DOHH2 (cell line): ENCODE measurements at regions not wholly inside any gene's neighbourhood (a gene's known extent, or its start where the extent isn't known, plus 50 kb on each side); places are given as distances from the start of the nearest gene placed in this dataset.

Experiments used
- H3F3A ChIP-seq: fragments of 200-600 bp; sonication (generic), shearing (Covaris generic); 2 replicates; pipeline ENCODE4 v1.6.0; 2016; ENCODE audit warnings: antibody characterized with exemption, mild to moderate bottlenecking; ENCODE audit not compliant: control insufficient read depth, insufficient read depth
- H3K27ac ChIP-seq: fragments of 200-600 bp; sonication (generic); 2 replicates; pipeline ENCODE4 v1.5.1; 2014; ENCODE audit warnings: low read depth, mild to moderate bottlenecking, low read length, moderate library complexity
- H3K27me3 ChIP-seq: fragments of 200-600 bp; sonication (generic); 2 replicates; pipeline ENCODE4 v1.6.1; 2014; ENCODE audit warnings: mild to moderate bottlenecking, low read length, mixed read lengths; ENCODE audit not compliant: control insufficient read depth
- H3K36me3 ChIP-seq: fragments of 200-600 bp; sonication (generic); 2 replicates; pipeline ENCODE4 v1.6.1; 2014; ENCODE audit warnings: mild to moderate bottlenecking, low read length, moderate library complexity, mixed read lengths; ENCODE audit not compliant: control insufficient read depth
- H3K4me1 ChIP-seq: fragments of 200-600 bp; sonication (generic); 2 replicates; pipeline ENCODE4 v1.6.1; 2014; ENCODE audit warnings: mild to moderate bottlenecking, low read length, mixed read lengths; ENCODE audit not compliant: control insufficient read depth
- H3K4me2 ChIP-seq: fragments of 200-600 bp; sonication (generic); 2 replicates; pipeline ENCODE4 v1.6.0; 2014; ENCODE audit warnings: mild to moderate bottlenecking, low read length, moderate library complexity
- H3K4me3 ChIP-seq: fragments of 200-600 bp; sonication (generic); 2 replicates; pipeline ENCODE4 v1.5.1; 2014; ENCODE audit warnings: mild to moderate bottlenecking, low read length, mixed read lengths
- H3K79me2 ChIP-seq: fragments of 200-600 bp; sonication (generic); 2 replicates; pipeline ENCODE4 v1.6.1; 2014; ENCODE audit warnings: mild to moderate bottlenecking, low read length, mixed read lengths; ENCODE audit not compliant: control insufficient read depth
- H3K9me2 ChIP-seq: fragments of 200-600 bp; sonication (generic); replicated peaks from 2 replicates; pipeline ENCODE4 v1.6.1; 2014; ENCODE audit warnings: mild to moderate bottlenecking, low read length, mixed read lengths; ENCODE audit not compliant: control insufficient read depth
- H3K9me3 ChIP-seq: fragments of 200-600 bp; sonication (generic); 2 replicates; pipeline ENCODE4 v1.6.1; 2014; ENCODE audit warnings: antibody characterized with exemption, low read length, mixed read lengths; ENCODE audit not compliant: control insufficient read depth, insufficient read depth
- H4K20me1 ChIP-seq: fragments of 200-600 bp; sonication (generic); 2 replicates; pipeline ENCODE4 v1.6.0; 2014; ENCODE audit warnings: low read depth, mild to moderate bottlenecking, antibody characterized with exemption, low read length, moderate library complexity; ENCODE audit not compliant: control insufficient read depth, insufficient read depth
- CTCF ChIP-seq: fragments of 200-600 bp; sonication (generic); IDR thresholded peaks from one replicate; pipeline ENCODE4 v1.5.1; 2014; ENCODE audit warnings: antibody characterized with exemption, mild to moderate bottlenecking, low read depth, low read length; ENCODE audit not compliant: poor library complexity, severe bottlenecking
- EZH2phosphoT487 ChIP-seq: fragments of 200-600 bp; sonication (generic); IDR thresholded peaks from 2 replicates; pipeline ENCODE4 v1.6.1; 2017; ENCODE audit warnings: borderline replicate concordance, mild to moderate bottlenecking, antibody characterized with exemption, low read length, moderate library complexity, mixed read lengths

DNA sequence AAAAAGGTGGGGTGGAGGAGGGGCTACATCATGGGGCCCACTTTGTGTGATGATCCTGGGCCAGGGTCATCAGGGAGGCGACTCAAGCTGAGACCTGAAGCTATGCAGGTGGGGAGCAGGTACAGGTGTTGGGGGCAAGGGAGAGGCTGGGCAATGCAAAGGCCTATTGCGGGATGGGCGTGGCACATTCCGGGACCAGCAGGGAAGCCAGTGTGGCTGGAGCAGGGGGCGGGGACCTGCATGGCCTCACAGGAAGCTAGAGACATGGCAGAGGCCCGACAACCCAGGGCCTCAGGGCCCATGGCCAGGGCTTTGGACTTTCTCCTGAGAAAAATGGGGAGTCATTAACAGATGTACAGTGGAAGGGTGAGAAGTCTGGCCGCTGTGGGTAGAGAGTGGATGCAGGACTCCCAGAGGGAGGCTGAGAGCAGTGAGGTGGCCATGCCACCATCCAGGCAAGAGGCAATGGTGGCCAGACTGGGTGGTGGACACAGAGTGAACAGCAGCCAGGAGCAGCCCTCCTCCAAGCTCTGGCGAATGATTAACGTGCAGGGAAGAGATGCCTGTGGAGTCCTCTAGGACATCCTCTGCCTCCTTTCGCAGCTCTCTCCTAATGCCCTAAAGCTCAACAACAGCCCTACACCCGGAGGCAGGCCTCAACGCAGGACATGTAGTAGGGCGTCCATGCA, 122.6 kb upstream of the ATP2B2 start:
- no peaks in the 10 kb centered on the region for H3K36me3 ChIP-seq
- H3F3A ChIP-seq: no peaks in the 10 kb centered on the region
- H3K4me2 ChIP-seq: no peak overlapping the region
- TF ChIP-seq EZH2phosphoT487 (no peak), CTCF (no peak)
- H3K4me3 ChIP-seq: no peak overlapping the region
- no peaks in the 10 kb centered on the region for H3K9me3 ChIP-seq
- no peak overlapping the region for H3K27ac ChIP-seq
- peaks cover 4% of the 10 kb centered on the region; the same call in 1 of the 2 replicates for H3K27me3 ChIP-seq
- no peaks in the 10 kb centered on the region for H3K9me2 ChIP-seq
- no peaks in the 10 kb centered on the region for H3K4me1 ChIP-seq
- H3K79me2 ChIP-seq: no peaks in the 10 kb centered on the region
- no peaks in the 10 kb centered on the region for H4K20me1 ChIP-seq

DNA sequence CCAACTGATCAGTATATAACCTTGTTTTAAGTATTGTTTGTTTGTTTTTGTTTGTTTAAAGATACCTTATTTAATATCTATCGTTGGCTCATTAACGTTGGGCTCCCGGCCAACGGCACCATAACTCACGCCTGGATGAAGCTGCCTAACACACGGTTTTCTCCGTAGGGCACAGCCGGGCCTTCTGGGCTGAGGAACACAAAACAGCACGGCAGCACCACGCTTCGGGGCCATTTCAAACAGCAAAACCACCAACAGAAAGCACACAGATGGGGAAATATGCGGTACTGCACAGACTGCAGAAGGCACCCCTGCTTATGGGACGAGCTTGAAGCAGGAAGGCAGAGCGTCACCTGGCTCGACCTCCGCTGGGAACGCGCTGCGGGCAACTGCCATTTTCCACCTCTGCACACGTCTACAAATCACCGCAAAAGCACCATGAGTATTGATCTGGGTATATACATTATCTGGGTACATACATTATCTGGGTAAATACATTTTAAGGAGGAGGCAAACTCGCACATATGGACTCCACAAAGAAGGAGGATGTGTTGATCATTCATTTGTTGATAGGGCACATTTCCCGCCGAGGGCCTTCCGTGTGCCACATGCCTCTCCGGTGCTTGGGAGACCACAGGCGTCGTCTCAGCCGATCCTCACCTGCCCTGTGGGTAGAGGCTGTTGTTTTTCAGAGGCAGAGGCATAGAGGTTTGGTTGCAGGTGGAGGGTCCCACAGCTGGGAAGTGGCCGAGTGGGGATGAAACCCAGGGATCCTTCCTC, 123.7 kb upstream of the ATP2B2 start:
- Histone ChIP-seq H3K27me3 (peaks cover 4% of the 10 kb centered on the region; the same call in 1 of the 2 replicates), H3F3A (no peaks in the 10 kb centered on the region), H3K79me2 (no peaks in the 10 kb centered on the region), H3K4me2 (no peak overlapping the region), H4K20me1 (no peaks in the 10 kb centered on the region), H3K36me3 (no peaks in the 10 kb centered on the region), H3K9me3 (no peaks in the 10 kb centered on the region), H3K4me1 (no peaks in the 10 kb centered on the region), H3K27ac (no peak overlapping the region), H3K4me3 (no peak overlapping the region), H3K9me2 (no peaks in the 10 kb centered on the region)
- no peak for TF ChIP-seq EZH2phosphoT487
- TF ChIP-seq CTCF: no peak

DNA sequence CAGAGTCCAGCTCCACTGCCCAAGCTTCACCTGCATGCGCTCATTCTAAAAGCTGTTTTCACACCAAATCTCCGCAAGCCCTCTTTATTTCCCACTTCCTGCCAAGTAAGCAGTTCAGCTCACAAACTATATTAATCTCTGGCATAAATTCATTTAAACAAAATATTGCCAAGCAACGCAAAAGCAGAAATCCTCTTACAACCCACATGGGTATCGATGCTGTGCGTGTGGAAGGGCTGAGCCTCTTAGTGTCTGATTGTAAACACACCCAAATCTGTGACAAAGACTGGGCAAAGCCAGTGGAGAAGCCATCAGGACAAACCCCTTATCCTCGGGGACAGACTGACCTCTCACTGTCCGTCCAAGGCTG, 124.3 kb upstream of the ATP2B2 start:
- Histone ChIP-seq H3K4me2 (no peak overlapping the region), H3K27me3 (peaks cover 4% of the 10 kb centered on the region; the same call in 1 of the 2 replicates), H3F3A (no peaks in the 10 kb centered on the region), H3K36me3 (no peaks in the 10 kb centered on the region), H3K79me2 (no peaks in the 10 kb centered on the region), H3K4me1 (no peaks in the 10 kb centered on the region), H4K20me1 (no peaks in the 10 kb centered on the region), H3K4me3 (no peak overlapping the region), H3K9me3 (no peaks in the 10 kb centered on the region), H3K27ac (no peak overlapping the region), H3K9me2 (no peaks in the 10 kb centered on the region)
- no peak for TF ChIP-seq EZH2phosphoT487
- no peak for TF ChIP-seq CTCF
